Lower leg skin (tissue), 3 donors: ENCODE measurements at regions not wholly inside any gene's neighbourhood (a gene's known extent, or its start where the extent isn't known, plus 50 kb on each side); places are given as distances from the start of the nearest gene placed in this dataset.

ENCODE experiments used
- POLR2A ChIP-seq, 2 donors: fragments of 450-650 bp; IDR thresholded peaks; one replicate each; pipeline ENCODE4 v1.6.1; 2016 to 2017; ENCODE audit warnings: antibody characterized with exemption in 2 of 2, mild to moderate bottlenecking in 1 of 2, moderate library complexity in 1 of 2
- TF ChIP-seq, protein P1 (sequence below), 3 donors: fragments of 450-650 bp; IDR thresholded peaks; one replicate each; pipeline ENCODE4 v1.5.1; 2016; ENCODE audit warnings: antibody characterized with exemption in 3 of 3, mild to moderate bottlenecking in 3 of 3, moderate library complexity in 2 of 3

DNA sequence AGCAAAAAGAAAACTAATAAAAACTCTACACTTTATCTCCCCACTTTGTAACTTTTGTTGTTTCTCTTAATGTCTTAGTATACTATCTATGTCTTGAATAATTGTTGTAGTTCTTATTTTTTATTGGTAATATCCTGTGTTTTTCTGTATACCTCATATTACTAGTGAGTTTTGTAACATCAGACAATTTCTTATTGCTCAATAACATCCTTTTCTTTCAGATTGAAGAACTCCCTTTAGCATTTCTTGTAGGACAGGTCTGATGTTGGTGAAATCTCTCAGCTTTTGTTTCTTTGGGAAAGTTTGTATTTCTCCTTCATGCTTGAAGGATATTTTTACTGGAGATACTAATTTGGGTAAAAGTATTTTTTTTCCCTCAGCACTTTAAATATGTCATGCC, 79.8 kb upstream of the LRRC8B start:
- no peak for TF ChIP-seq POLR2A (IDR thresholded peaks at IDR 0.05)
- TF ChIP-seq, protein P1, sequence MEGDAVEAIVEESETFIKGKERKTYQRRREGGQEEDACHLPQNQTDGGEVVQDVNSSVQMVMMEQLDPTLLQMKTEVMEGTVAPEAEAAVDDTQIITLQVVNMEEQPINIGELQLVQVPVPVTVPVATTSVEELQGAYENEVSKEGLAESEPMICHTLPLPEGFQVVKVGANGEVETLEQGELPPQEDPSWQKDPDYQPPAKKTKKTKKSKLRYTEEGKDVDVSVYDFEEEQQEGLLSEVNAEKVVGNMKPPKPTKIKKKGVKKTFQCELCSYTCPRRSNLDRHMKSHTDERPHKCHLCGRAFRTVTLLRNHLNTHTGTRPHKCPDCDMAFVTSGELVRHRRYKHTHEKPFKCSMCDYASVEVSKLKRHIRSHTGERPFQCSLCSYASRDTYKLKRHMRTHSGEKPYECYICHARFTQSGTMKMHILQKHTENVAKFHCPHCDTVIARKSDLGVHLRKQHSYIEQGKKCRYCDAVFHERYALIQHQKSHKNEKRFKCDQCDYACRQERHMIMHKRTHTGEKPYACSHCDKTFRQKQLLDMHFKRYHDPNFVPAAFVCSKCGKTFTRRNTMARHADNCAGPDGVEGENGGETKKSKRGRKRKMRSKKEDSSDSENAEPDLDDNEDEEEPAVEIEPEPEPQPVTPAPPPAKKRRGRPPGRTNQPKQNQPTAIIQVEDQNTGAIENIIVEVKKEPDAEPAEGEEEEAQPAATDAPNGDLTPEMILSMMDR (IDR thresholded peaks at IDR 0.05), result no peak
